ENCODE measurements at regions not wholly inside any gene's neighbourhood (a gene's known extent, or its start where the extent isn't known, plus 50 kb on each side); places are given as distances from the start of the nearest gene placed in this dataset.
"Not testable (repeated sequence)": the region's sequence is repeated elsewhere in the genome, so short reads cannot be mapped to it uniquely, and the experiment has no call there.

DNA sequence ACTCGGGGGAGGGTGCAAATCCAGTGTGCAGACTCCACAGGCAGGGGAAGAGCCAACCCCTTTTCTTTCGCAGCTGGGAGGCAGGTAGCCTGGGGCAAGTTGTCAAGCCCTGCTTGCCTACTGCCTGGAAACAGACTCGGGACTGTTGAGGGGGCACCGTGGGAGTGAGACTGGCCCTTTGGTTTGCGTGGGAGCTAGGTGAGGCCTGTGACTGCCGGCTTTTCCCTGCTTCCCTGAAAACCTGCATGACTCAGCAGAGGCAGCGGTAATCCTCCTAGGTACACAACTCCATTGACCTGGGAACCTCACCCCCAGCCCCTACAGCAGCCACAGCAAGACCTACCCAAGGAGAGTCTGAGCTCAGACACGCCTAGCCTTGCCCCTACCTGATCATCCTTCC, 509.5 kb downstream of the DTWD2 start:
- DNase-seq (ENCODE audit: low read depth in 2 of 2), result no peak

DNA sequence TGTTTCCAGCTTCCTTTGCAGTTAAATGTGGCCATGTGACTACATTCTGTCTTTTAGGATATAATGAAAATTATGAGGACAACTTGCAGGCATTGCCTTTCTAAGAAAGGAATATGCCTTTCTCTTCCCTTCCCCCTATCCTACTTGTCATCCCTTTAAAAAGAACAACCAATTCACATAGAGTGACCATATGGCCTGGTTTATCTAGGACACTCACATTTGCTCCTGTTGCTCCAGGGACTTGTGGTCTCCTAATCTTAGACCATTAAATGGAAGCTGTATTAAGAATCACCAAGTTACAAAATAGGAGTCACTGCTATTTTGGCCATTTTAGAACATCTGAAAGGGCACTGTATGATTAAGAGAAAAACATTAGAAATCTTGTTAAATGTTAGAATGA, 520.3 kb downstream of the DTWD2 start:
- no peak for DNase-seq (ENCODE audit: low read depth in 2 of 2)

DNA sequence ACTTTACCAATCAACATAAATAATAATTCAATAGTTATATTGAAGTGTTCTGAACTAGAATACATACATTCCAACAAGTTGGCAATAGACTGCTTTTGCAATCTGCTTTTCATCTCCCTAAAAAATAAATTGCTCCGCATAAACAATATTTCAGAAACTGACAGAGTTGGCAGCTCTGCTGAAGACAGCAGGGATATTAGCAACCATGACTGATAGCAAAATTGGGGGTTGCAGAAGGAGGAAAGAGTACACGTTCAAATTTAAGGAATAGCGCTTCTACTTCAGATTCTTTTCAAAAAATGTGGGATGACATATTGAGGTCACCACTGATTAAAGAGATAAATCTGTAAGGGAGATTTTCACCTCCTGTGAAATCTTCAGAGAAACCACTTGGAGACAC, 521.2 kb downstream of the DTWD2 start:
- no peak for DNase-seq (ENCODE audit: low read depth in 2 of 2)

DNA sequence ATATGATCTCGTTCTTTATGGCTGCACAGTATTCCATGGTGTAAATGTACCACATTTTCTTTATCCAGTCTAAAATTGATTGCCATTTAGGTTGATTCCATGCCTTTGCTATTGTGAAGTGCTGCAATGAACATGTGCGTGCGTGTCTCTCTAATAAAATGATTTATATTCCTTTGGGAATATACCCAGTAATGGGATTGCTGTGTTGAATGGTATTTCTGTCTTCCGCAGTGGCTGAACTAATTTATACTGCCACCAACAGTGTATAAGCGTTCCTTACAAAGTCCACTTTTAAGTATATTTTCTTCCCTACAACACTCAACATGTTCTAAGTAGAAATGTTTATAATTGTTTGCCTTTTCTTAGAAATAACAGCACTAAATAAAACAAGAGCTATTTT, 521.9 kb downstream of the DTWD2 start:
- no peak for DNase-seq (ENCODE audit: low read depth in 2 of 2)

DNA sequence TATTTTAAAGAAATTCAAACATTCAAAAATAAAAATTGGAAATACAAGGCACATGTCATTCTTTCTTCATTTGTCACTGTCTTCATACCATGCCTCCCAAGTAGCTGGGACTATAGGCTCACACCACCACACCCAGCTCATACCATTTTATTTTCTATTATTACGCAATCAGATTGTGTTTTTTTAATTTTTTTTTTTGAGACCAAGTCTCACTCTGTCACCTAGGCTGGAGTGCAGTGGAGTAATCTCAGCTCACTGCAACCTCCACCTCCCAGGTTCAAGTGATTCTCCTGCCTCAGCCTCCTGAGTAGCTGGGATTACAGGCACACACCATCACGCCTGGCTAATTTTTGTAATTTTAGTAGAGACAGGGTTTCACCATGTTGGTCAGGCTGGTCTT, 526.1 kb downstream of the DTWD2 start:
- not testable (repeated sequence) for DNase-seq (ENCODE audit: low read depth in 2 of 2)

DNA sequence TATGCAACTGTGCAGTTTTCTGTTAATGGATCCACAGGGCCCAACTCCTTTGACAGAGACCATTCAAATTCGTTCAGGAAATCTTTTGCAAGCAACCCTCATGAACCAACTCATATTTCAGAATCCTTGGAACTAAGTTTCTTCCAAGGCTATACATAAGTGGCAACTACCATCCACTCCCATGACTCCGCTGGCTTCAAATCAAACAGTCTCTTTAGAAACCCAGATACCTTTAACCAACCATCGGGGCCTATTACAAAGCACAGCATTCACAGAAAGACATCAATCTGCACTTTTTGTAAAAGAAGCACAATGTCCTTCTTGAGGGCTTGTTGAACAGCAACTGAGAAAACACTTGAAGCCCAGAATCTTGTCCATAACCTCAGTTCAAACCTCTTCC, 526.9 kb downstream of the DTWD2 start:
- no peak for DNase-seq (ENCODE audit: low read depth in 2 of 2)

DNA sequence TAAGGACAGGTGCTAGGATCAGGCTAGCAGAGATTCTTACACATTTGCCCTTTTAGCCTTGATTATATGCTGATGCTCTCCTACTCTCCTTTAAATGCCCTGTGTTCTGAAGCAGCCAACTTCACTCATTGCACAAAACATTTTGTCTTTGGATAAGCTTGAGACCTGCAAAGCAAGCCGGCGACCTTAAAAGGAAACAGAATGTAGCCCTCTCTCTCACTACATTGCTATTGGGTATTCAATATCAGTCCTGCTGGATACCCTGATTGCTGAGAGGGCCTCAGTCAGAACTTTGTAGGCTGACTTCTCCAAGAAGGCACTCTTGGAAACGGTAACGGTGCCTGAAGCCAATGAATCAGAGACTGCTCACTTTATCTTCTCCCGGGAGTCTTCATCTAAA, 528.9 kb downstream of the DTWD2 start:
- DNase-seq (ENCODE audit: low read depth in 2 of 2), result no peak

DNA sequence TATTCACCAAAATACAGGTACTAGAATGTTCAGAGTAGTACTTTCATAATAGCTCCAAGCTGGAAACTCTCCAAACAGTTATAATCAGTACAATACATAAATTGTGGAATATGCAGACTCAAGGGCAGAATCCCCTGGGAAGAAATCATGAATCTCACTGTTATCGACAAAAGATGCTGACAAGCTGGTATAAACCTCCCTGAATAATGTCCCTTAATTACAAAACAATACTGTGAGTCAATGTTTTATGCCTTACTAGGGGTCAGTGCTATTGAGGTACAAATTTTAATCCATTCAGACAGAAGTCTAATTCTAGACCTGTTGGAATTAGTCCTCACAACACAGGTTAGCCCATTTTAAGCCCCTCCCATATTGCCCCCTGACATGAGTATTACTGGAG, 532.3 kb downstream of the DTWD2 start:
- no peak for DNase-seq (ENCODE audit: low read depth in 2 of 2)

DNA sequence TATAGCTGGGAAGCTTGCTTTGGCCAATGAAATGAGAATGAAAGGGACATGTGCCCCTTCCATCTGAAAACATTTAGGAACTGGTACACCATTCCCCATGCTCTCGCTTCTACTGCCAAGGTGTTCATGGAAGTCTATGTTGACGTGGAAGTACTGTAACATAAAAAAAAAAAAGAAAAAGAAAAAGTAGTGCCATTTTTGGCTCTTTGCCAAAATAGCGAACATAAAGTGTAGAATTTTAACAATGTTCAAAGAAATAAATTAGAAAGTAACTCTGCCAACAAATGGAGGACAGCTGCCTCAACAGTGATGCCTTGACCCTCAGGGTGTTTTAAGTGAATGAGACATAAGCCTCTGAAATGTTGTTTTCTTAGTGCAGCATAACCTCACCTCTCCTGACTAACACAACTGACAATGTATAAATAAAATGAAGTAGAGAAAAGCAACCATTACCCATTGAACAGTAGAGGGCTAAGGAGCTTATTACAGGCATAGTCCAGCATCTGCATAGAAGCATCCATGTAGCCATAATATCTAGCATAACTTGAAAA, 536.6 kb downstream of the DTWD2 start:
- DNase-seq (ENCODE audit: low read depth in 2 of 2), result no peak

DNA sequence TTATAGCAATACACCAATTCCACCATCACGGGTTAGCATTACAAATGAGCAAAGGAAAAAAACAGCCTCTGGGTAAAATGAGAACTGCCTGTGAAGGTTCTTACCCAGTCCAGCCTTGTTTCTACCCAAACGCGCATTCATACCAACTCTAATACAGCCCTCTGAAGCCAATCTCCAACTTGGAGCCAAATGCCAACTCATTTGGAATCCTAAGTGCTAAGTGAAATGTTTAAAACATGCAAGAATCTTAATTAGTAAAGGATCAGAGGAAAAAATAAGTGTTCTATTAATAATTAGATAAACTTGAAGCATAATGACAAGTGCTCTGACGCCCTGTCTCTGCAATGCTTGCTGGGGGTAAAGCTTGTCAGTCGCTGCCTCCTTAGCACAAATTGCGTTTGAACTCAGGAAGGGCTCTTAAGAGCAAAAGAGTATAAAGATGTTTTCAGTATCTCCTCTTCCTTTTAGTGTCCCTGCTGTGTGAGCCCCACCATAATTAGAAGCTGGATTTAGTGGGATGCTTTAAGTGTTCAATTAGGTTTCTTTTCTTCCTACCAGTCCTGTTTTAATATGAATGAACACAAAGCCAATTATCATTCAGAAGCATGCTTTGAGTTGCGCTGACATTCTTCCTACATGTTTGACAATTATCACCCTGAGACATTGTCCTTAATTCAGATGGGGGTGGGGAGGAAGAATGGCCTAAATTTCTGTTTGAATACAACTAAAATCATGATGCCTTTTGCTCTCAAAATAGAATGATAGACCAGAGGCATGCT, 537.6 kb downstream of the DTWD2 start:
- DNase-seq (ENCODE audit: low read depth in 2 of 2), result no peak

DNA sequence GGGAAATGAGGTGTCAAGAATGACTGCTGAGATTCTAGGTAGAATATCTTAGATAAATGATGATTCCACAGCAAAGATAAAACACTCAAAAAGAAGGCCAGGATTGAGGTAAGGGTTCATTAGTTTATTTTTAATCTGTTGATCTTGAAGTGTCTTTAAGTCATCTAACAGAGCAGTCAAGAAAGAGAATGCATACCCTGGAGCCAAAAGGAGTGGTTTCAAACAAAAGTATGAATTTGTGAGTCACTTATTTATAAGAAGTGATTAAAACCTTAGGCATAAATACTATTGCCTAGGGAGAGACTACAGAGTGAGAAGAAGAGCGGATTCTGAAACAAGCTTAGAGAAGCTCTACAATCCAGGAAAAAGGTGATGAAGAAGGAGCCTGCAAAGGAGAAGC, 541.0 kb downstream of the DTWD2 start:
- DNase-seq (ENCODE audit: low read depth in 2 of 2), result no peak

DNA sequence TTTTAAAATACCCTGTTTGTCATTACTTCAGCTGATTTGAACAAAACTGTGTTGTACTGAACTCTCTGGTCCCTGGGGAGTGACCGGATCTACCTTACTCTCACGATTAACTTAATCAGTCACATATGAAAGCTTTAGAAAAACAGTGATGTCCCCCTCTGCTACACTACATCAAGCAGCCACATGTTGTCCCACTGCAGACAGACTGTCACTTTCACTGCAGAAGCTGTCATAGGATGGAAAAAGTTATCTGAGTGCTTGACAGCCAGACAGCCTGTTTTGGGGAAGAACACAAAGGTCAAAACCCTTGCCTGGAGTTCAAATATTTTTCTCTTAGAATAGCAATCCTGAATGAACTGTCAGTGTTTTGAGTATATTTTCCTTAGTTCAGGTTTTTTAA, 546.4 kb downstream of the DTWD2 start:
- DNase-seq (ENCODE audit: low read depth in 2 of 2), result no peak

DNA sequence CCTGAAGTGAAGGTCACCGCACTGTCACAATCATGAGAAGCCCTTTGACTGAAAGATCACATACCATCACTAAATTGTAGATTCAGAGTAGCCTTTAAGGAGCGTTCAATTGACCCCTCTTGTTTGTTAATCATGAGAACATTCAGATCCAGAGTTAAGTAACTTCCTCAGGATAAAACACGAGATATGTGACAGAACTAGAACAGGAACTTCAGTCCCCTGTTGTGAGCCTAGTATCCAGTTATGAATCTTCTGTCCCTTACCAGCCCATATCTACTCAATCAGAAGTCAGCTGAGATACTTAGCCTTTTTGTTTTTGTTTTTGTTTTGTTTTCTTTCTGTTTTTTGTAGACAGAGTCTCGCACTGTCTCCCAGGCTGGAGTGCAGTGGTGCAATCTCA, 547.3 kb downstream of the DTWD2 start:
- no peak for DNase-seq (ENCODE audit: low read depth in 2 of 2)

DNA sequence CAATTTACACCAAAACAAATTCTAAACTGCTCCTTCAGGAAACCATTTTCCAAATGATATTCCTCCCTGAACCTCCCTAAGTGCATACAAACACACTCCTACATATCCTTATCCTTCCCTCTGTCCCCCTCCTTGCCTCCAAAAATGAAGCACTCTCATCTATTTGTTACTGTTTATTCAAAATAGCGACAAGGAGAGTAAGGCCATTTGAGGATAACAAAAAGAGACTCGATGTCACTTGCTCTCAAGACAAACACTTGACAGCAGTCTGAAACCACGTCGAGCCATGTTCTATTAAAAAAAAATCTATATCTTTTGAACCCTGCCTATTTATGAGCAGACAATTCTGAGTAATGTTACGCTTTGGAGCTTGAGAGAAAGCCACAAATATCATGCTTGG, 547.9 kb downstream of the DTWD2 start:
- DNase-seq (ENCODE audit: low read depth in 2 of 2), result no peak

DNA sequence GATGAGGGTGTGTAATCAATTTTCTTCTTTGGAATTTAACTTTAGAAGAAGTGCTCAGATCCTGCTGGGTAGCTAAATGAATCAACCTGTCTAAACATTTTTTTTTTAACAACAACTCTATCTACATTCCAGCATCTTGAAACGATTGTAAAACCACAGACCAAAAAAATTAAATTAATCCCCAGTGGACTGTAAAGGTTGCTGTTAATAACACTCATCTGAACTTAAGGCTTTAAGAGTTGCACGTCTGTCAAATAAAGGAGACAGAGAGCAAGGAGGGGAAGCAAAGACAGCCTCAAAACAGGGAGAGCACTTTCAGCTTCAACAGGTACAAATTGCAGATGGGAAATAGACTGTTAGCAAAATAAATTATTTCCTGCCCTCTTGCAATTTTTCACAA, 548.5 kb downstream of the DTWD2 start:
- no peak for DNase-seq (ENCODE audit: low read depth in 2 of 2)

DNA sequence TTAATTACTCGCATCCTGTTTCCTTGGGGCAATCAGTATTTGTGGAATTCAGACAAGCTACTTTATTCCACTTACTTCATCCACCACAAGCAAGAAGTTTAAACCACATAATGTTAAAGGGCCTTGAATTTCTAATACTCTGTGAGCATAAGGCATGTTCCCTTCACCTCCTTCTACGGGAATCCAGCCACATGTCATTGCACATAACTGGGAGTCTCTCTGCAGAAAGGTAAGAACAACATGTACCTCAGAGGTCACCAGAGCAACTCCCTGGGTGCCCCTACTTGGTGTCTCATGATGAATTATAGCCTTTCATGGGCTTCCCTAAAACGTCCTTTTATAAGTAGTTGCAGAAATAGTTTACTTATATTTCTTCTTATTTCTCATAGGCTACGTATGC, 553.2 kb downstream of the DTWD2 start:
- DNase-seq (ENCODE audit: low read depth in 2 of 2), result no peak

DNA sequence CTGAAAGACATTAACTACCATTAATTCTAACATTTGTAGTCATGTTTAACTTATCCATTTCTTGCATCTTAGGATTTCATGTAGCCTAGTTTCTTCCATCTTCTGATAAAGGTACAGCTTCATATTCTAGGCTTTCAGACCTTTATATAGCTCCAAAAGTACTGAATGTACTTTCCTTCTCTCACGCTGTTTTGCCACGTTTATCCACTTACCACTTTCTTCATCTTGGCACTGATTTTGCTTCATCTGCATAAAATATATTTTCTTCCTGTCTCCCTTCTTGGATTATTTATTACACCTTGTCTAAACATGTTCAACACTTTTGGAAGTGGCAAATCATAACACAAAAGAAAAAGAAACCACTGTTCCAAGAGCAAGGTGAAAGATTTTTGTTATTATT, 553.8 kb downstream of the DTWD2 start:
- DNase-seq (ENCODE audit: low read depth in 2 of 2), result no peak

DNA sequence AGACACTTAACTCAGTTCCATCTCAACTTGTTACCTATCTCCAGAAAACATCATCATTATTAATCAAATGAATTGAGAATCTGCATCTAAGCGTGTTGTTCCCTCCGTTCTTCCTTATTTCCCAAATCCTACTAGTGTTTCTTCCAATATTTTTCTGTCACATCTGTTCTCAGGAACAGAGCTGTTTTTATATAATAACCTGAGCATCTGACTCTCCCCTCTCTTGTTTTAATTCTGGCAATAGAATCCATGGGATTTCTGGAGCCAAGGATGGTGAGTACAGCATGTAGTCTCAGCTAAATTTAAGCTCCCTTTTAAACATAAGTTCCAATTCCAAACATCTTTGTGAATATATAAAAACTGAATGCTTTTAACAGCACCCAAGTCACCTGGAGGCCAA, 558.3 kb downstream of the DTWD2 start:
- DNase-seq (ENCODE audit: low read depth in 2 of 2), result no peak

DNA sequence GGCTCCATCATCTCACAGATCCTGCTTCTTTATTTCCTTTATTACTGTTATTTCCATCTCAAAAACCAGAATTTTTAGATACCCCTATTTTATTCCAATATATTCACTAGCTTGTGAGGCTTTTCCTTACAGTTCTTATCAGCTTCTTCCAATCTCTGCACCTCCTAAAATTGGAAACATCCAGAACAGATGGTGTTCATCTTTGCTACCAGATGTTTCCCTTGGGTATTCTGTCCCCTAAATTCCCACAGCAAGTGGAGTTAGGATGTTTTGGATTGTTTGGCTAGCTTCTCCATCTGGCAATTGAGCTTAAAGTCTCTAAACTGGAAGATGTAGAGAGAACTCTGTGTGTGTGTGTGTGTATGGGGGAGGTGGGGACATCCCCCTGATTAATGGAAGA, 580.4 kb downstream of the DTWD2 start:
- DNase-seq (ENCODE audit: low read depth in 2 of 2), result no peak

DNA sequence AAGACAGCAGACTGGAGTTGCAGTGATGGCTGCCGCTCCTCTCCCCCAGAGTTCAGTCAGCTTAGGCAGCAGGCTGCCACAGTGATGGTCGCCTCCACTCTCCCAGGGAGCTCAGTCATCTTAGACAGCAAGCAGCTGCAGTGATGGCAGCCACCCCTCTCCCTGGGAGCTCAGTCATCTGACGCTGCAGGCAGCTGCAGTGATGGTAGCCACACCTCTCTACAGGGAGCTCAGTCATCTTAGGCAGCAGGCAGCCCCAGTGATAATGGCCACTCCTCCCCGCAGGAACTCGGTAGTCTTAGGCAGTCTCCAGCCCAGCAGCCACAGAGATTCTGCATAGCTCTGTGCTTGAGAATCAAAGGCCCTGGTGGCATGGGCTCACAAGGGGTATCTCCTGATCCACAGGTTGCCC, 582.7 kb downstream of the DTWD2 start:
- no peak for DNase-seq (ENCODE audit: low read depth in 2 of 2)

DNA sequence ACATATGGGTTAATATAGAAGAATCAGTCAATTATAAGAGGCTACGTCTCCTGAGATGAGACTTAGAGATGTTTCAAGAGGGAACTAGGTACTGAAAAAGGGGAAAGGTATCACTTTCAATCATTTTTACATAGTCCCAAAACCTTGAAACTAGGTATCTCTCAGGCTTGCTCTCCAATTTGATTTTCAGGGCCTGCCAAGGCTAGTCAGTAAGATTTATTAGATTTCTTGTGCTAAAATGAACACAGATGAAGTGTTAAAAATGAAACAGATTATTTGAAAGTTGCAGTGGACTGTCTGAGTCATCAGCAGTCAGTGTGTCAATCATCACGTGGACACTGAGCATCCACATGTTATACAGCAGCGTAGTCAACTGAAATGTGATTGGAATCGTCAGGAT, 591.1 kb downstream of the DTWD2 start:
- no peak for DNase-seq (ENCODE audit: low read depth in 2 of 2)

DNA sequence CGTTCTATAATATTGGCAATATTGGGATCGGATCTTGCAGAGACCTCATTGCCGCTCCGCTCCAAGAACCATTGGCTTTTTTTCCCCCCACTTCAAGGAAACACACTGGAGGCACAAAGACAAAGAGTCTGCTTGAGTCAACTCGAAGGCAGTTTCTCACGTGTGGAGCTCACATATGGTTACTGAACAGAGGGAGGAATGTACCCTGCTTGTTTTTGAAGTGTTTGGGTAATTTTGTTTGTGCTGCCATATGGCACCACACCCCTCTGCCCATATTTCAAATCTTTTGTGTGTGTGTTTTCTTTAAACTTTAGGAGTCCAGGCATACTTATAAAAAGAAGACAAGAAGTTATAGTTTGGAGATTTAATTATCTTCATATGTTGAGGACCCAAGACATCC, 595.9 kb downstream of the DTWD2 start:
- DNase-seq (ENCODE audit: low read depth in 2 of 2), result no peak

DNA sequence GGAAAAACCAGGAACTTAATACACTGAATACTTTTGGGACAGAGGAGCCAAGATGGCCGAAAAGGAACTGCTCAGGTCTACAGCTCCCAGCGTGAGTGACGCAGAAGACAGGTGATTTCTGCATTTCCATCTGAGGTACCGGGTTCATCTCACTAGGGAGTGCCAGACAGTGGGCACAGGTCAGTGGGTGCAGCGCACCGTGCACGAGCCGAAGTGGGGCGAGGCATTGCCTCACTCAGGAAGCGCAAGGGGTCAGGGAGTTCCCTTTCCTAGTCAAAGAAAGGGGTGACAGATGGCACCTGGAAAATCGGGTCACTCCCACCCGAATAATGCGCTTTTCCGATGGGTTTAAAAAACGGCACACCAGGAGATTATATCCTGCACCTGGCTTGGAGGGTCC, 605.4 kb downstream of the DTWD2 start:
- DNase-seq (ENCODE audit: low read depth in 2 of 2), result not testable (repeated sequence)

DNA sequence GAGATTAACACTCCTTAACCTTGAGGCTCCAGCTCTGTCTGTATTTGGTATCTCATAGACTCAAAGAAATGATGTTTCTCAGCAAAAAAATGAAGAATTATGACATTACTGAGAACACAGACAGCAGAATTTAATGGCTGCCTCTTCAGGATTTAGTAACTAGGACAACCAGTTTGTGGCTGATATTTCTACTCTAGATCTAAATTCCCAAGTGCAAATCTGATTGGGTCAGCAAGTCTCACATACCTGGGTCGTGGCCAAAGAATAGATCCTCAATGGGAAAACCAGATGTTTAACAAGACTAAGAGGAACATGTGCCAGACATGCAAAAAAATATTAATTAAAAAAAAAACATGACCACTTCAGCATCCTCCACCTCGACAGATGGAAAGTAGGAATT, 608.9 kb downstream of the DTWD2 start:
- no peak for DNase-seq (ENCODE audit: low read depth in 2 of 2)
